DMS114 treated with DMSO at 0.1 percent for 48 hours (cell line): ENCODE measurements at regions not wholly inside any gene's neighbourhood (a gene's known extent, or its start where the extent isn't known, plus 50 kb on each side); places are given as distances from the start of the nearest gene placed in this dataset.

Experiments used
- DNase-seq: peaks from one replicate; lab custom pipeline; 2025; ENCODE audit not compliant: unreplicated experiment; lab: John Stamatoyannopoulos, UW

GRCh38 chr15:70337277-70338186 lies 239.8 kb upstream of the TLE3 start:
- DNase-seq, result no peak

- DNase-seq, result no peak
Measured at GRCh38 chr15:70336425-70337009, 238.8 kb upstream of the TLE3 start.

DNA sequence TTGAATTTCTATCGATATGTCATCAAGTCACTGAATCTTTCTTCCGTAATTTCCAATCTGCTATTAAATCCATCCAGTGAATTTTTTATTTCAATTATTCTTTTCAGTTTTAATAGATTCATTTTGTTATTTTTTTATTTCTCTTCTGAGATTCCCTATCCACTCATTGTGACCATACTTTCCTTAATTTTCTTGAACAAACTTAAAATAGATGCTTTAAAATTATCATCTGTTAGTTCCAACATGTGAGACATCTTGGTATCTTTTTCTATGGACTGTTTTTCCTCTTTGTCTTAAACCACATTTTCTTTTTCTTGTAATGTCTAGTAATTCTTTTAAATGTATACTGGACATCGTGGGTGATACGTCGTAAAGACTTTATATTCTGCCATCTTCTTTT lies 236.6 kb upstream of the TLE3 start:
- DNase-seq, result no peak

DNA sequence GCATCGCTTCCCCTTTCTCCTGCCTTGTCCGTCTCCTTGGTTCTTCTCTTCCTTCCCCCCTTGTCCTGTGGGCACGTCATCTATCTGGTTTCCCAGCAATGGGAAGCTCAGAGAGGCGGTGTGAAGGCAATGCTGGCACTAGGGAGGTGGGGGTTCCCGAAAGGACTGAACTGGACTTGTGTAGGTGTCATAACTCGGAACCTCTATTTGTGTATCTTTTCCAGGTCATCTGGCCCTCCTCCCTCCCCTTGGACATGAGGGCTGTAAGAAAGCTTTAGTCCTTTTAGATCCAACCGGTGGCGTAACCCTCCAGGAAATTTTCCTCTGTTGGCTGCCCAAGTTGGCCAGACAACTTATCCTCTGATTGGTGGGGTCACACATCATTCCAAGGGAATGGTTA lies 231.5 kb upstream of the TLE3 start:
- no peak for DNase-seq

DNA sequence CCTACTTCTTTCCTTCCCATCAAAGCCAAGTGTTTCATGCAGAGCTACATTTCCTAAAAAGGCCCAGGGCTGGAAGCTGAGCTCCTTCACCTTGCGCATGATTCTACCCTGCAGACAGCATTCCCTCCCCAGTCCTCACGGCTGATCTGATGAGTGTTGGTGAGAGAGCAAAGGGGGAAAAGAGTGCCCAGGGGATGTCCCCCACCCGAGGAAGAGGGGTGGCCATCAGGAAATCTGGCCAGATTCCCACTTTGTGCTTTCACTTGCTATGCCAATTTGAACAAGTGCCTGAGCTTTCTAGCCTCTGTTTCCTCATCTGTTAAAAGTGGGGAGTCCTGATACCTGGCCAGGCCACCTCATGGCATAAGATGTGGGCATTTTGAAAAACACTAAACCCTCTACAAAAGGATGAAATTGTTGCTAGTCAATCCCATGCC lies 231.0 kb upstream of the TLE3 start:
- no peak for DNase-seq

- no peak for DNase-seq
Measured at GRCh38 chr15:70327856-70328678, 230.3 kb upstream of the TLE3 start.

DNA sequence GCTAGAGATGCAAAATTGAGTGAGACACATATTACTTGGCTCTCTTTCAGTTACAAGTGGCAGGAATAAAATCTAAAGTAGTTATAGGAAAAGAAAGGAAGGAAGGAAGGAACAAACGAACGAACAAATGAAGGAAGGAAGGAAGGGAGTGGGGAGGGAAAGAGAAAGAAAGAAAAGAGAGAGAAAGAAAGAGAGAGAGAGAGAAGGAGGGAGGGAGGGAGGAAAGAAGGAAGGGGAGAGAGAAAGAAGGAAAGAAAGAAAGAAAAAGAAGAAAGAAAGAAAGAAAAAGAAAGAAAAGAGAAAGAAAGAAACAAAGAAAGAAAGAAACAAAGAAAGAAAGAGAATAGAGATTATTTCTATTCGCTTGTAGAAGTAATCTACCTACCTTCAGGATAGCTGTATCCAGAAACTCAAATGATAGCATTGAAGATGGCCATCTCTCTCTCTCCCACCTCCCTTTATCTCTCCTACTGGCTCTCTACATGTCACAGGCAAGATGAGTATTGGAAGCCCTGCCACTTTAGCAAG lies 229.7 kb upstream of the TLE3 start:
- no peak for DNase-seq

DNA sequence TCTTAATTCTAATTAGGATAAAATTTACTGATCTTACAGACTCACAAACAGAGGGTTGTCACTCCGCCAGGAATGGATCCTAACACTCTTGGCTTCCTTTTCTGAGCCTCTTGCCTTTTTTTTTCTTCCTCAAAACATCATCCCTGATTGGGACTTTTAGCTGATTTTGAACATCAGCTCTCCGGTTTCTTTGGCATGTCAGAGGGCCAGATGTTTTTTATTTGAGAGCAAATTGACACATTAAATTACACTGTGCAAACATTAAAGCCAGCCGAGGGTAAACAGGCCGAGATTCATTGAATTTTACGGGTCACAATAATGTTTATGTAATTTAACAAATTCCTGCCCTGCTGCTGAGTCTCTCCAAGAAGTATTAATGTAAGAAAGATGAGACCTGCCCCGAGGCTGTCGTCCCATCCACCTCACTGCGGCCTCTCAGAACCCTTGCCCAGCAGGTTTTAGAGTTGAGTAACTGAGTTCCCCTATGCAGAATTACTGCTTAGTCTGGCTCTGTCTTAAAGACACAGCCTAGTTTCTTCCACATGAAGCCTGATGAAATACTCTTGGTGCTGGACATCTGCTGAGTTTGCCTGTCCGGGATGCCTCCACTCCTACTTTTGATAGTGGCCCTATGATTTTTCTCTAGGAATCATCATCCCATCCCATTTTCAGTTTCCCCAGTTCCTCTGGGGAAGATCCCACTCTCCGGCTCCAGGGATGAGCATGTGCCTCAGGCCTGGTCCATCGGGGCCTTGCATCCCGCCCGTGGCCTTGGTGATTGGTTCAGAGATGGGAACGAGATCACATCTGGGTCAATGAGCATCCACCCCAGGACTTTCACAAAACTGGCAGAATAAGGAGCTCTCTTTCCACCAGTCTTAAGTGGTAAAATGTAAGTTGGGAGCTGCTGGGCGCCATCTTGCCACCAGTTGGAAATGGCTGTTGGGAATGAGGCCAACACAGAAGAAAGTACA lies 226.6 kb upstream of the TLE3 start:
- DNase-seq, result no peak

DNA sequence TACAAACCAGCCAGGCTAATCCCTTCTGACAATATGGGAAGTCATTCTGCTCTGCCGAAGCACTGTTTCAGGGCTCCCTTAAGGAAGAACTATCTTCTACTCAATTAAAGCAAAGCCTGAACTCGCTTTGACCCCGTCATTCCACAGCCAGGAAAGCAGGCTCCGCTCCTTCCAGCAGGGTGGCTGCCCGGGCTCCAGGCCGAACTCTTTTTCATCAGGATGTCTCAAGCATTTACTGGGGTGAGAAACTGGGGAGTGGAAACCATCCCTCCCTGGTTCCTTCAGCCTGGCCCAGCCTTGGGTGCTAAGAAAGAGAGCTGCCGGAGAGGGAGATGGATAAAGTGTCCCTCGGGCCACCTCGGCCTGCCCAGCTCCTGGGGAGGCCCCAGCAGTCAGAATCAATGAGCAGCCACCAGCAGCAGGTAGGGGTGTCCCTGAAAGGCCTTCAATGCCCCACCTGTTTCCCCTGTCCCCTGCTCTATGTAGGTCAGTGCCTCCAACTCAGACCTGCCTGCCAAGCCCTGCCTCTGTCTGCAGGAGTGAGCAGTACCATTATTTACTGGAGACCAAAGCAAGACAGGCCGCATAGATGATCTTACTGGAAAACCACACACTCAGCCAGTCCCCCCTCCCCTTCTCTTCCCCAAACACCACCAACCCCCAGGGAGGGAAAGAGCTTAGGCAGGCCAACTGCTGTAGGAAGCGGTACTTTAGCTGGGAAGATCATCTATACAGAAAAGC lies 225.6 kb upstream of the TLE3 start:
- DNase-seq, result no peak

GRCh38 chr15:70322051-70322668 lies 224.4 kb upstream of the TLE3 start:
- no peak for DNase-seq

DNA sequence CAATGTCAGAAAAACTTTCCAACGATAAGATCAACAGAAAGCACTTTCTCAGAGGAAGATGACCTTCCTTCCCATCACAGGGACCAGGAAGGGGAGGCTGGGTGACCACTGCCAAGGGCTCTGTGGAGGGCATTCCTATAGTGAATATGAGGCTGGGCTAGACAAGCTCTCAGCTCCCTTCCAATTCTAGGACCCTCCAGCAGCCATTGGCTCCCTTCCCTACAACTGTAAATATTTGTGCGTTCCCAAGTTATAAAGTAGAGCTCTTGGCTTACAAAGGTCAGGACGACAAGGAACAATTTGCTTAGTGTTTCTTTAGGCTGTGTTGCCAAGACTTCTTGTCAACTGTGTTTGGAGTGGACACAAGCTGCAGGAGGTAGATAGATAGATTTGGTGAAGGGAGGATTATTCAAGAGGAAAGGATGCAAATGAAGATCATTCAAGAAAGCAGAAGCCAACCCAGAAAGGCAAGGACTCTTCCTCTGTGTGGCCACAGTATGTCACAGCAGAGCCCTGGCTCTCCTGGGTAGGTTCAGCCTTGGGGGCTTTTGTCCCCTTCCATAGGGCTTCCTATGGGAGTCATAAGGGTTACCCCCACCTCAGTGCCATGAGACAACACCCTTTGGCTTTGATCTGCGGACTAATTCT lies 223.6 kb upstream of the TLE3 start:
- DNase-seq, result no peak

- DNase-seq, result no peak
Measured at GRCh38 chr15:70320482-70320881, 222.8 kb upstream of the TLE3 start.

DNA sequence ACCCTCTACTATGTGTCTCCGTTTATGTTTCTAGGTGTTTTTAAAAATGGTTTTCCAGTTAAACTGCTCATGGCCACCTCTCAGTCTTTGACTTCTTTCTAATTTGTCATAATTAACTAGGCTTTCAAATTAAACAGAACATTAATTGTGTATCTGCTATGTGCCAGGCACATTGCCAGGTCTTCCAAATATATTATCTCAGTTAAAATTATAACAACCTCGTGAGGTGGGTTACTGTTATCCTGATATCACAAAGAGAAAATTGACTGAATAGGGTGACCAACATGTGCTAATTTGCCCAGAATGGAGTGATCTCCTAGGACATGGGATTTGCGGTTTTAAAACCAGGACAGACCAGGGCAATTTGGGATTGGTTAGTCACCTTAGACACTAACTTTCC lies 222.4 kb upstream of the TLE3 start:
- no peak for DNase-seq

DNA sequence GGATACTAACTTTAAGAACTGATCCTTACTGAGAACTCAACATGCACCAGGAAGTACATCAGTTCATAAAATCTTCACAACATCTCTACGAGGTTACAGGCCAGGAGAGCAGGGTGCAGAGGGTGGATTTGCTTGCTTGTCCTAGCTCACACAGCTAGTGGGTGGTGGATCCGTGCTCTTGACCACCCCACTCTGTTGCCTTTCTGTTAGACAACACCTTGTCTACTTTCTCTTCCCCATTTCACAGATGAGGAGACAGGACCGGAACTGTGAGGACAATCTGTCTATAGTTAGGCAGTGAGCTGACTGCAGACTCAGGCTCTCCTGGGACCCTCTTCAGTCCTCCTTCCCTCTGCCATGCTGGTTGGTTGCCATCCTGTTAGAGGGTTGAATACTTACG lies 221.7 kb upstream of the TLE3 start:
- DNase-seq, result no peak

DNA sequence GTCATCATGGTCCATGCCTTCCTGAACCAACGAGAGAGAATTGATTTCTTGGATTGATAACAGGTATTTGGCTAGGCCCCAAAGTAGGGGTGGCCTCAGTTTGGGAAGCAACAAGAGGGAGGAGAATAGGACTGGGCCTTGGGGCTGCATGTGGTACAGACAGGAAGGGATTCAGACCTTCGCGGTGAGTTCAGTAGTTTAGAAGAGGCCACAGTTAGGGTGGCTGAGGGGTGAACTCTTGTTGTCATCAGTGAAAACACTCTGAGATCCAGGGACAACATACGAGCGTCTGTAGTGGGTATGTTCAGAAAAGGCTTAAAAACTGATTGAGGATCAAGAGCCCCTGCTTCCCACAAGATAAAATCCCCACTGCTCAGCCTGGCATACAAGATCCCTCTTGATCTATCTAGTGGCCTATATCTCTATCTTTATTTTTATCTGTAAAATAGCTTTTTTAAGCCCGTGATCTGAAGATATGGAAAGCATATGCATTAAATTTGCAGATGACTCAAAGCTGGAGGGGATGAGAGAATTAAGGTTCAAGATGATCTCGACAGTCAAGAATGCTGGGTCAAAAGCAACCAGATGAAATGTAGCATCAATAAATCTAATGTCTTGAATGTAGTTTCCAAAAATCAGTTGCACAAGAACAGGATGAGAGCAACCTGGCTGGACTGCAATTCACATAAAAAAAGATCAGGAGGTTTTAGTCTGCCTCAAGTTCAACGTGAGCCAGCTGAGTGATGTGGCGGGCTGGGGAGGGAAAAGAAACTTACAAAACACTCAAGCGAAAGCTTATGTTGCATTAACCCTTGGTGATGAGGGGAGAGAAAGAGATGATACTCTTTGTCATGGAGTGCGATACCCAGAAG lies 221.1 kb upstream of the TLE3 start:
- no peak for DNase-seq

DNA sequence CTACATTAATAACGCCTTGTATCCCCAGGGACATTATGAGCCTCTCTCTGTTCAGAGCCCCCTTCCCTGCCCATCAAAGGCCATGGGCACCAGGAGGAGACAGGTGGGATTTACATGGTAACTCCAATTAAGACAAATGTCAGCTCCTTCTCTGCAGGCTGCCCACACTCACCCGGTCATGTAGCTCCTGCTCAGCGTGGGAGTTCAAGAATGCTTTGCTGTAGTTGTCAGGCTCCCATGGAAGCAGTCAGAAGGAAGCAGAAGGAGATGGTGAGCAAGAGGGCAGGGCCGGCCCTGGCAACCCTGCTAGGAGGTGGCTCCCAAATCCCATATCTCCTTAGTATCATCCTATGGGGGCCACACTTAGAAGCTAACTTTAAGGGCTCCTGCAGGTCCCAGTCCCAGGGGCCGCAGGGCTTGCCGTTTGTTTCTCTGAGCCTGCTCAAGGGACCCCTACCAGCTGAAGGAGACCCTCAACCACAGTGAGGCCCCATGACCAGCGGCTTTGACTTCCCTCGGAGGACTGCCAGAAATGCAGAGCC lies 218.4 kb upstream of the TLE3 start:
- no peak for DNase-seq

DNA sequence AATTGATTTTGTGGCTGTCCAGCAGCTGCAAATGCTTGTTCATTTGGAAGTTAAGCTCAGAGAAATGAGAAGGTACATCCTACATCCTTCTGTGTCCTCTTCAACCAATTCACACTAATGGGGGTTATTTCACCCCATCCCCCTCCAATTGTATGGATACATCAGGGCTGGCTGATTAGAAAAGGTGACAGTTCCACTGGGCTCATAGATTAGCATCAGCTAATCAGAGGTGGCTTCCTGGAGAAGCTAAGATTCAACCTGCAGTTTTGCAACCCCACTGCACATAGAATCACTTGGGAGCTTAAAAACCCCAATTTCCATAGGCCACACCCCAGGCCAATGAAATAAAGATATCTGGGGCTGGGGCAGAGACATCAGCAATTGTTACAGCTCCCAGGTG lies 217.7 kb upstream of the TLE3 start:
- no peak for DNase-seq

GRCh38 chr15:70314688-70315087 lies 217.0 kb upstream of the TLE3 start:
- no peak for DNase-seq
